H1 (cell line): ENCODE measurements at regions not wholly inside any gene's neighbourhood (a gene's known extent, or its start where the extent isn't known, plus 50 kb on each side); places are given as distances from the start of the nearest gene placed in this dataset.

ENCODE experiments used
- CTCF ChIA-PET: fragments of 300-600 bp; sonication (Branson Sonifier 250); formaldehyde crosslinking; loops from one replicate; lab custom pipeline; 2021; ENCODE audit not compliant: partially characterized antibody; lab: Charles Lee
- POLR2A ChIA-PET: fragments of 300-600 bp; sonication (Branson Sonifier 250); formaldehyde crosslinking; loops from one replicate; lab custom pipeline; 2021; ENCODE audit warnings: inconsistent platforms; ENCODE audit not compliant: partially characterized antibody; lab: Charles Lee
- DNase-seq, 2 experiments: peaks; one replicate each; pipeline versions ENCODE4 v3.0.0 to v3.0.0-alpha.2; 2010 to 2022; ENCODE audit warnings: low spot score in 2 of 2, low read depth in 1 of 2, mixed read lengths in 1 of 2
- FAIRE-seq: peaks from 2 replicates; lab custom pipeline; 2011; peaks lifted over from hg19 to GRCh38; lab: Jason Lieb, UNC
- H2AFZ ChIP-seq: 2 replicates; pipeline ENCODE4 v1.8.1; 2012; ENCODE audit warnings: low read length, inconsistent platforms
- H2AK5ac ChIP-seq: 2 replicates; pipeline ENCODE4 v1.6.1; 2013; ENCODE audit warnings: low read depth, low read length
- H2BK120ac ChIP-seq: replicated peaks from 2 replicates; pipeline ENCODE3; 2013; ENCODE audit warnings: low read depth, low read length, inconsistent platforms
- H2BK12ac ChIP-seq: 2 replicates; pipeline ENCODE4 v1.6.1; 2013; ENCODE audit warnings: low read depth, low read length
- H2BK15ac ChIP-seq: 2 replicates; pipeline ENCODE4 v1.6.1; 2013; ENCODE audit warnings: low read length
- H2BK20ac ChIP-seq: 2 replicates; pipeline ENCODE4 v1.6.1; 2013; ENCODE audit warnings: low read length
- H2BK5ac ChIP-seq: 2 replicates; pipeline ENCODE4 v1.6.1; 2013; ENCODE audit warnings: low read depth, low read length
- H3K14ac ChIP-seq: 2 replicates; pipeline ENCODE4 v1.6.1; 2013; ENCODE audit warnings: inconsistent platforms; ENCODE audit not compliant: insufficient read length
- H3K18ac ChIP-seq: 2 replicates; pipeline ENCODE4 v1.6.1; 2013; ENCODE audit warnings: low read length; ENCODE audit errors: extremely low read depth
- H3K23ac ChIP-seq: 2 replicates; pipeline ENCODE4 v1.6.1; 2013; ENCODE audit warnings: inconsistent platforms; ENCODE audit not compliant: insufficient read length
- H3K23me2 ChIP-seq: 2 replicates; pipeline ENCODE4 v1.6.1; 2013; ENCODE audit warnings: low read depth, low read length
- H3K27ac ChIP-seq: 2 replicates; pipeline ENCODE4 v1.6.1; 2011; ENCODE audit warnings: low read depth, low read length, inconsistent platforms
- H3K27me3 ChIP-seq, 4 experiments: replicated peaks in 1 of 4; 1 replicate in 1 of 4; 2 replicates in 3 of 4; pipeline versions ENCODE4 v1.6.1 to v1.8.1; 2011 to 2013; ENCODE audit warnings: low read length in 3 of 4, mild to moderate bottlenecking in 3 of 4, inconsistent platforms in 2 of 4, mixed read lengths in 2 of 4, moderate library complexity in 1 of 4; ENCODE audit not compliant: control insufficient read depth in 3 of 4, insufficient read depth in 3 of 4; ENCODE audit errors: extremely low read depth in 1 of 4
- H3K36me3 ChIP-seq, 4 experiments: 2 replicates each; pipeline versions ENCODE4 v1.6.1 to v1.8.1; 2011 to 2013; ENCODE audit warnings: mild to moderate bottlenecking in 4 of 4, low read length in 3 of 4, moderate library complexity in 2 of 4, control low read depth in 1 of 4, inconsistent platforms in 1 of 4; ENCODE audit not compliant: insufficient read depth in 4 of 4, control insufficient read depth in 2 of 4
- H3K4ac ChIP-seq: replicated peaks from 2 replicates; pipeline ENCODE3; 2013; ENCODE audit warnings: low read length, low read depth, mixed read lengths, inconsistent platforms; ENCODE audit not compliant: insufficient read length
- H3K4me1 ChIP-seq, 4 experiments: replicated peaks in 1 of 4; 1 replicate in 1 of 4; 2 replicates in 3 of 4; pipeline versions ENCODE4 v1.6.1 to v1.8.1; 2011 to 2013; ENCODE audit warnings: low read length in 3 of 4, inconsistent platforms in 2 of 4, mixed read lengths in 1 of 4; ENCODE audit not compliant: insufficient read depth in 4 of 4, control insufficient read depth in 3 of 4
- H3K4me2 ChIP-seq, 2 experiments: 2 replicates each; pipeline versions ENCODE4 v1.6.1 to v1.8.1; 2011 to 2013; ENCODE audit warnings: low read depth in 2 of 2, low read length in 2 of 2, control low read depth in 1 of 2, inconsistent platforms in 1 of 2, mild to moderate bottlenecking in 1 of 2; ENCODE audit not compliant: insufficient read depth in 1 of 2
- H3K4me3 ChIP-seq, 4 experiments: fragments of 200-600, 300-600 bp in 1 of 4; sonication (generic), shearing (Covaris generic), sonication (Bioruptor Twin) in 1 of 4; 2 replicates each; pipeline versions ENCODE4 v1.5.1 to v1.8.1; 2011 to 2016; ENCODE audit warnings: low read length in 4 of 4, low read depth in 3 of 4, control low read depth in 2 of 4, inconsistent platforms in 2 of 4, mild to moderate bottlenecking in 2 of 4, mixed read lengths in 1 of 4, moderate library complexity in 1 of 4; ENCODE audit not compliant: insufficient read depth in 2 of 4; ENCODE audit errors: extremely low read depth in 1 of 4
- H3K56ac ChIP-seq: replicated peaks from 2 replicates; pipeline ENCODE3; 2013; ENCODE audit warnings: low read depth, mild to moderate bottlenecking, mixed read lengths, low read length, inconsistent platforms; ENCODE audit not compliant: insufficient read length
- H3K79me1 ChIP-seq: 2 replicates; pipeline ENCODE4 v1.6.1; 2013; ENCODE audit warnings: low read depth, low read length, control low read depth
- H3K79me2 ChIP-seq, 2 experiments: 2 replicates each; pipeline versions ENCODE4 v1.6.1 to v1.8.1; 2012 to 2013; ENCODE audit warnings: low read length in 2 of 2, mild to moderate bottlenecking in 2 of 2, inconsistent platforms in 1 of 2; ENCODE audit not compliant: insufficient read depth in 2 of 2, control insufficient read depth in 1 of 2
- H3K9ac ChIP-seq, 4 experiments: replicated peaks in 1 of 4; 1 replicate in 1 of 4; 2 replicates in 3 of 4; pipeline versions ENCODE4 v1.6.1 to v1.8.1; 2011 to 2013; ENCODE audit warnings: low read depth in 3 of 4, low read length in 3 of 4, control low read depth in 2 of 4, mild to moderate bottlenecking in 2 of 4, moderate library complexity in 2 of 4, inconsistent platforms in 1 of 4; ENCODE audit errors: extremely low read depth in 1 of 4
- H3K9me3 ChIP-seq, 2 experiments: 2 replicates each; pipeline versions ENCODE4 v1.6.1 to v1.8.1; 2012 to 2013; ENCODE audit warnings: mild to moderate bottlenecking in 2 of 2, moderate library complexity in 2 of 2, control low read depth in 1 of 2, inconsistent platforms in 1 of 2, low read depth in 1 of 2, low read length in 1 of 2, mixed read lengths in 1 of 2; ENCODE audit not compliant: insufficient read depth in 2 of 2
- H4K20me1 ChIP-seq, 2 experiments: replicated peaks in 1 of 2; 2 replicates each; pipeline versions ENCODE3 to v1.8.1; 2011 to 2013; ENCODE audit warnings: inconsistent platforms in 2 of 2, low read length in 2 of 2, mild to moderate bottlenecking in 1 of 2; ENCODE audit not compliant: insufficient read depth in 2 of 2, control insufficient read depth in 1 of 2
- H4K5ac ChIP-seq: 2 replicates; pipeline ENCODE4 v1.6.1; 2013; ENCODE audit warnings: low read length, low read depth, mixed read lengths, inconsistent platforms; ENCODE audit not compliant: insufficient read length
- H4K8ac ChIP-seq: 2 replicates; pipeline ENCODE4 v1.8.0; 2013; ENCODE audit warnings: mild to moderate bottlenecking, moderate library complexity, low read length, inconsistent platforms; ENCODE audit not compliant: insufficient read depth; ENCODE audit errors: extremely low read depth
- H4K91ac ChIP-seq: replicated peaks from 2 replicates; pipeline ENCODE3; 2013; ENCODE audit warnings: low read length, mixed read lengths, inconsistent platforms; ENCODE audit not compliant: insufficient read length
- FOSL1 ChIP-seq: IDR thresholded peaks from 2 replicates; pipeline ENCODE4 v1.6.1; 2011; ENCODE audit warnings: mild to moderate bottlenecking, low read depth, low read length, moderate library complexity; ENCODE audit not compliant: insufficient read depth
- POLR2AphosphoS5 ChIP-seq: IDR thresholded peaks from 2 replicates; pipeline ENCODE4 v1.6.1; 2011; ENCODE audit warnings: low read depth, low read length
- POU5F1 ChIP-seq: IDR thresholded peaks from 2 replicates; pipeline ENCODE4 v1.6.1; 2011; ENCODE audit warnings: low read depth, mild to moderate bottlenecking, low read length, moderate library complexity
- SIX5 ChIP-seq: IDR thresholded peaks from 2 replicates; pipeline ENCODE4 v1.6.1; 2011; ENCODE audit warnings: mild to moderate bottlenecking, low read depth, low read length
- SP1 ChIP-seq: IDR thresholded peaks from 2 replicates; pipeline ENCODE4 v1.6.1; 2011; ENCODE audit warnings: low read depth, low read length
- TBP ChIP-seq: IDR thresholded peaks from 2 replicates; pipeline ENCODE4 v1.6.1; 2011; ENCODE audit warnings: low read depth, low read length, improper control_type of control experiment
- WGBS, 2 experiments: shearing (Covaris generic) in 1 of 2; methylation state at CpG; one replicate each; pipeline versions ENCODE4 v1.1.6 to v1.1.7; 2013 to 2015; ENCODE audit warnings: low lambda C conversion rate in 2 of 2, mixed read lengths in 2 of 2, inconsistent platforms in 1 of 2, low coverage in 1 of 2, missing lambda C conversion rate in 1 of 2; ENCODE audit not compliant: insufficient replicate concordance in 2 of 2, insufficient coverage in 1 of 2, insufficient read length in 1 of 2; ENCODE audit errors: extremely low coverage in 1 of 2, missing lambda C conversion rate in 1 of 2; 5-methylcytosine and 5-hydroxymethylcytosine counted together

- Histone ChIP-seq H4K5ac (no peak overlapping the region), H4K91ac (no peak overlapping the region), H3K27me3 (no peaks in the 10 kb centered on the region), H4K8ac (no peak overlapping the region), H2BK20ac (no peak overlapping the region), H3K36me3 (no peaks in the 10 kb centered on the region), H3K23me2 (no peaks in the 10 kb centered on the region), H2AFZ (no peak overlapping the region), H3K79me2 (no peaks in the 10 kb centered on the region), H3K14ac (no peak overlapping the region), H2BK12ac (no peak overlapping the region), H3K56ac (no peak overlapping the region), H3K4me2 (no peak overlapping the region), H3K4ac (no peak overlapping the region), H2BK120ac (no peak overlapping the region), H3K9ac (no peak overlapping the region), H3K4me3 (no peak overlapping the region), H3K27ac (no peak overlapping the region), H3K23ac (no peak overlapping the region), H3K4me1 (peaks cover 0 to 4% (median 0%) of the 10 kb centered on the region in 4 experiments; a peak in 1 of 7 replicates), H3K79me1 (no peaks in the 10 kb centered on the region), H3K9me3 (0 out of 4 replicates have a peak, but pooled peaks cover 7 to 8% of the 10 kb centered on the region in 2 experiments), H4K20me1 (no peaks in the 10 kb centered on the region), H2AK5ac (no peak overlapping the region), H2BK5ac (no peak overlapping the region), H2BK15ac (no peak overlapping the region), H3K18ac (no peak overlapping the region)
- ChIA-PET POLR2A (no interaction called here), CTCF (no interaction called here)
- 77% methylated on average over 1 of the region's 1 CpG; no CpG with 5 or more reads in 1 of the 2 experiments for WGBS, 2 experiments
- TF ChIP-seq FOSL1 (no peak), POU5F1 (no peak), SIX5 (no peak), TBP (no peak), SP1 (no peak), POLR2AphosphoS5 (no peak)
- no peak for FAIRE-seq
- DNase-seq, result no peak
Measured at GRCh38 chr3:162369306-162369705, 872.7 kb downstream of the OTOL1 start.
